ENCODE measurements at regions not wholly inside any gene's neighbourhood (a gene's known extent, or its start where the extent isn't known, plus 50 kb on each side); places are given as distances from the start of the nearest gene placed in this dataset.
A peak's percentile ranks its signal among the peaks of the same experiment; 100 is the strongest.

DNA sequence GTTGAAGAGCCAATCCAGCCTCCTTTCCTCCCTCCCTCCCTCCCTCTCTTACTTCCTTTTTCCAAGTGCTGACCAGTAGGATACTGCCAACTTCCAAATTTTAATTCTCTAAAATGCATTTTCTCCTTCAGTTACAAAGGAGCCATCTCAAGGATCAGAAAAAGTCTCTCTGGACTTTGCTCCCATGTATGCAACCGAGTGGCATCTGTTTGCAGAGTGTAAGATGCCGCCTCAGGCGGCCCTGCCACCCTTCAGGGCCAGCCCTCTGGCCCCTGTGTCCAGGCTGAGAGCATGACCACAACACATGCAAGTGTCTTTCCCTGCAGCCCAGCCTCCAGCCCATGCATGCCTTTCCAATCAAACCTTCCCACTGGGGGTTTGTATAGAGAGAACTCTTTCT is 205.3 kb upstream of the RAB4A start:
- TF ChIP-seq, protein P1, sequence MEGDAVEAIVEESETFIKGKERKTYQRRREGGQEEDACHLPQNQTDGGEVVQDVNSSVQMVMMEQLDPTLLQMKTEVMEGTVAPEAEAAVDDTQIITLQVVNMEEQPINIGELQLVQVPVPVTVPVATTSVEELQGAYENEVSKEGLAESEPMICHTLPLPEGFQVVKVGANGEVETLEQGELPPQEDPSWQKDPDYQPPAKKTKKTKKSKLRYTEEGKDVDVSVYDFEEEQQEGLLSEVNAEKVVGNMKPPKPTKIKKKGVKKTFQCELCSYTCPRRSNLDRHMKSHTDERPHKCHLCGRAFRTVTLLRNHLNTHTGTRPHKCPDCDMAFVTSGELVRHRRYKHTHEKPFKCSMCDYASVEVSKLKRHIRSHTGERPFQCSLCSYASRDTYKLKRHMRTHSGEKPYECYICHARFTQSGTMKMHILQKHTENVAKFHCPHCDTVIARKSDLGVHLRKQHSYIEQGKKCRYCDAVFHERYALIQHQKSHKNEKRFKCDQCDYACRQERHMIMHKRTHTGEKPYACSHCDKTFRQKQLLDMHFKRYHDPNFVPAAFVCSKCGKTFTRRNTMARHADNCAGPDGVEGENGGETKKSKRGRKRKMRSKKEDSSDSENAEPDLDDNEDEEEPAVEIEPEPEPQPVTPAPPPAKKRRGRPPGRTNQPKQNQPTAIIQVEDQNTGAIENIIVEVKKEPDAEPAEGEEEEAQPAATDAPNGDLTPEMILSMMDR (IDR thresholded peaks at IDR 0.05; ENCODE audit: insufficient read depth, low read depth, low read length), result no peak

DNA sequence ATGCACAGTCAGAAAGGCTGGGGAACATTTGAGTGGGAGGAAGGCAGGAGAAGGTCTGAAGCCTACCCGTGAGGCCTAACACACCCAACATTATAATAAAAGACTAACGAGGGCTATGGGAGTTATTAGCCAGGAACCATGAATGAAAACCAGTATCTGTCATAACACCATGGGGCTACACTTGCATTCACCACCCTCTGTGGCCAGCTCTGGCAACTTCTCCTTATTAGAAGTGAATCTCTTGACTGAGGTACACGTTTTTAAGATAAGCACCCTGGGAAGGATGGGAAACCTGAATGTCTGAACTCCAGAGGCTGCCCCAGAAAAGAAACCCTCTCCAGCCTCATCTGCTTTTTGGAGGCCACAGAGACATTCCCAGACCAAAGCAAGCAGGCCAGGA is 204.3 kb upstream of the RAB4A start:
- TF ChIP-seq, protein P1 (IDR thresholded peaks at IDR 0.05; ENCODE audit: insufficient read depth, low read depth, low read length), result no peak
- DNase-seq (ENCODE audit: low read depth), result no peak
- no peak overlapping the region for H3K4me3 ChIP-seq (ENCODE audit: low read depth, low read length)

More for the DNA sequence above, 205.3 kb upstream of the RAB4A start:
- DNase-seq (ENCODE audit: low read depth), result no peak
- no peak overlapping the region for H3K4me3 ChIP-seq (ENCODE audit: low read depth, low read length)

DNA sequence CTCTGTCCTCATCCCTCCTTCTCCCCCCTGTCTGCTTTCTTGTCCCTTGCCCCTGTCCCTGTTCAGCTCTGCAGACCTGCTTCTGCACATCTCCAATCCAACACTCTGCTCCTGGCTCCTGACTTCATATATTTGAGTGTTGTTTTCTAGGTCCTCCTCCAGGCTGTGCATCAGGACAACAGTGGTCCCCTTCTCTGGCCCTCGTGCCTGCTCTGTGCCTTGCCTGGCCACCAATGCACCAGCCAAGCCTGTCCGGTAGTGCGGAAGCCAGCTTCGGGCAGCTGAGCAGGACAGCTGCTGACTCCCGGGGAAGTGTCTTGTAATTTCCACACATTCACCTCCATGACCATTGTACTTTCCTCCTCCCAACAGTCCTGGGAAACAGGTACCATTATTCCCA is 203.4 kb upstream of the RAB4A start:
- DNase-seq (ENCODE audit: low read depth), result no peak
- TF ChIP-seq, protein P1 (IDR thresholded peaks at IDR 0.05; ENCODE audit: insufficient read depth, low read depth, low read length), result no peak
- no peak overlapping the region for H3K4me3 ChIP-seq (ENCODE audit: low read depth, low read length)

DNA sequence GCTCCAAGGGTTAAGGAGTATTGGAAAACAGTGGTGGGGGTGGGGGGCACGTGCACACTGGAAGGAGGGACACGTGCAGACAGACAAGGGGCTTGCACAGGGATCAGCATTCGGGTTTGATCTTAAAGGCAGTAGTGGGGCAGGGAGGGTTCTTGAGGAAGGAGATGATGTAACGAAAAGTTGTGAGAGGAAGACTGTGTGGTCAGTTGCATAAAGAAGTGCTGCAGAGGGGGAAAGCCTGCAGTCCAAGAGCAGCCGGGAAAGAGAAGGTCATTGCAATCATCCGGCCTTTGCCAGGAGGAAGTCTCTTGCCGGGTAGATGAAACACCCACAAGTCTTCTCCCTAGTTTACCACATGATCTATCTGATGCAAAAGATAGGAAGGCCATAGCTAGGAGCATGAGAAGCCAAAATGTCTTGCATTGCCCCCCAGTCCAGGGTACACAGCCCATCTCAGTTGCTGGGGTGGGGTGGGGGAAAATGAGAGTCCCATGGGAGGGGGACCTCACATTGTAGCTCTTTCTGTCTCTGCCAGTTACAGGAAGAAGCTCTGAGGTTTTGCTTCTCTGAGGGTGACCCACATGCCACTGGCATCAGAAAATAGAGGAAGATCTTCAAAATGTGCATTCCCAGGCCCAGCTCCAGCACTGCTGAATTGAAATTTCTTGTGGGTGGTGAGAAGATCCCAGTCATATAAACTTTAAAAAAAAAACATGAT is 202.5 kb upstream of the RAB4A start:
- H3K4me3 ChIP-seq (ENCODE audit: low read depth, low read length), result no peak overlapping the region
- peak; percentile 58 for DNase-seq (ENCODE audit: low read depth)
- TF ChIP-seq, protein P1 (IDR thresholded peaks at IDR 0.05; ENCODE audit: insufficient read depth, low read depth, low read length), result no peak

DNA sequence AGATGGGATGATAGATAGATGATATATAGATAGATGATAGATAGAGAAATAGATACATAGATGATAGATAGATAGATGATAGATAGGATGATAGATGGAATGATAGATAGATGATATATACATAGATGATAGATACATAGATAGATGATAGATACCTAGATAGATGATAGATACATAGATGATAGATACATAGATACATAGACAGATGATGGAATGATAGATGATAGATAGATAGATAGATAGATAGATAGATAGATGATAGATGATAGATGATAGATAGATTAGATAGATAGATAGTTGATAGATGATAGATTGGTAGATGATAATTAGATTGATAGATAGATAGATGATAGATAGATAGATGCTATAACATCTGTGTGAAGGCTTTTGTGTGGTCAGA is 201.7 kb upstream of the RAB4A start:
- DNase-seq (ENCODE audit: low read depth), result no peak
- H3K4me3 ChIP-seq (ENCODE audit: low read depth, low read length), result no peak overlapping the region
- TF ChIP-seq, protein P1 (IDR thresholded peaks at IDR 0.05; ENCODE audit: insufficient read depth, low read depth, low read length), result no peak

DNA sequence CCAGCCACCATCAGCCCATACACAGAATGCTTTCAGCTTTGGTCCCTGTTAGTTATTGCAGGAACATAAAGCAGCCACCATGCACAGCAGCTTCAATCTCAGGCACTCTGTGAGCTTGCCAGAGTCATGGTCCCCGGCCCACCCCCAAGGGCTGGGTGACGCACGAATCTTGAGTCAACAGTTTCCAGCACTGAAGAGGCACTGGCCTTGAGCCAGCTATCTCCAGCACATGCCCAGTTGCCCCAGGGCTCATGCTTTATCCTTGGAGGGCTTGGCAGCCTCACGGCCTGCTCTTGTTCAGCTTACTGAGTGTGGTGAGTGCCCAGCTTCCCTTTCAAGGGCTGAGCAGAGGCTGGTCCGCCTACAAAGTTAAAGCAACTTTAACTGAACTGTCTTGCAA is 200.7 kb upstream of the RAB4A start:
- H3K4me3 ChIP-seq (ENCODE audit: low read depth, low read length), result no peak overlapping the region
- DNase-seq (ENCODE audit: low read depth), result peak; percentile 61
- TF ChIP-seq, protein P1 (IDR thresholded peaks at IDR 0.05; ENCODE audit: insufficient read depth, low read depth, low read length), result no peak

DNA sequence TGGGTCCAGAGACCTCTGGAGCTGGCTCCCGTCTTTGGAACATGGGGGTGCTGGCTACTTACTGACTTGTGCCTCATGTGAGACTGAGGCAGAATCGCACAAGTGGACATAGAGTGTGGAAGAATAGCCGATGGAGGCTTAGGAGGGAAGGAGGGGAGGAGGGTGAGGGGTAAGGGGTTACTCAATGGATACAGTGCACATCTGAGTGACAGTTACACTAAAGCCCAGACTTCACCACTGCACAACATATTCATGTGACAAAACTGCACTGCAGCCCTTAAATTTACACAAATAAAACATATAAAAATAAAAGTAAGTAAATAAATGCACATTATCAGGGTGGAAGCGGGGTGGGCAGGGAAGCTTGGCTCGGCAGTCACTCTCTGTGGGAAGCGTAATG is 197.7 kb upstream of the RAB4A start:
- DNase-seq (ENCODE audit: low read depth), result no peak
- no peak overlapping the region for H3K4me3 ChIP-seq (ENCODE audit: low read depth, low read length)
- TF ChIP-seq, protein P1 (IDR thresholded peaks at IDR 0.05; ENCODE audit: insufficient read depth, low read depth, low read length), result no peak
